ENCODE measurements at regions not wholly inside any gene's neighbourhood (a gene's known extent, or its start where the extent isn't known, plus 50 kb on each side); places are given as distances from the start of the nearest gene placed in this dataset.
"Not testable (repeated sequence)": the region's sequence is repeated elsewhere in the genome, so short reads cannot be mapped to it uniquely, and the experiment has no call there.

- no peak overlapping the region for H3K4me3 ChIP-seq (ENCODE audit: low read length)
- no peak for DNase-seq (ENCODE audit: low read depth)
- TF ChIP-seq, protein P1, sequence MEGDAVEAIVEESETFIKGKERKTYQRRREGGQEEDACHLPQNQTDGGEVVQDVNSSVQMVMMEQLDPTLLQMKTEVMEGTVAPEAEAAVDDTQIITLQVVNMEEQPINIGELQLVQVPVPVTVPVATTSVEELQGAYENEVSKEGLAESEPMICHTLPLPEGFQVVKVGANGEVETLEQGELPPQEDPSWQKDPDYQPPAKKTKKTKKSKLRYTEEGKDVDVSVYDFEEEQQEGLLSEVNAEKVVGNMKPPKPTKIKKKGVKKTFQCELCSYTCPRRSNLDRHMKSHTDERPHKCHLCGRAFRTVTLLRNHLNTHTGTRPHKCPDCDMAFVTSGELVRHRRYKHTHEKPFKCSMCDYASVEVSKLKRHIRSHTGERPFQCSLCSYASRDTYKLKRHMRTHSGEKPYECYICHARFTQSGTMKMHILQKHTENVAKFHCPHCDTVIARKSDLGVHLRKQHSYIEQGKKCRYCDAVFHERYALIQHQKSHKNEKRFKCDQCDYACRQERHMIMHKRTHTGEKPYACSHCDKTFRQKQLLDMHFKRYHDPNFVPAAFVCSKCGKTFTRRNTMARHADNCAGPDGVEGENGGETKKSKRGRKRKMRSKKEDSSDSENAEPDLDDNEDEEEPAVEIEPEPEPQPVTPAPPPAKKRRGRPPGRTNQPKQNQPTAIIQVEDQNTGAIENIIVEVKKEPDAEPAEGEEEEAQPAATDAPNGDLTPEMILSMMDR (IDR thresholded peaks at IDR 0.05; ENCODE audit: insufficient read depth, low read depth, low read length, missing control alignments): no peak
Measured at GRCh38 chr2:16203069-16203468, 262.7 kb downstream of the MYCN start.

- H3K4me3 ChIP-seq (ENCODE audit: low read length): no peak overlapping the region
- DNase-seq (ENCODE audit: low read depth): no peak
- TF ChIP-seq, protein P1 (IDR thresholded peaks at IDR 0.05; ENCODE audit: insufficient read depth, low read depth, low read length, missing control alignments): no peak
Measured at GRCh38 chr2:16202266-16203020, 262.1 kb downstream of the MYCN start.

DNA sequence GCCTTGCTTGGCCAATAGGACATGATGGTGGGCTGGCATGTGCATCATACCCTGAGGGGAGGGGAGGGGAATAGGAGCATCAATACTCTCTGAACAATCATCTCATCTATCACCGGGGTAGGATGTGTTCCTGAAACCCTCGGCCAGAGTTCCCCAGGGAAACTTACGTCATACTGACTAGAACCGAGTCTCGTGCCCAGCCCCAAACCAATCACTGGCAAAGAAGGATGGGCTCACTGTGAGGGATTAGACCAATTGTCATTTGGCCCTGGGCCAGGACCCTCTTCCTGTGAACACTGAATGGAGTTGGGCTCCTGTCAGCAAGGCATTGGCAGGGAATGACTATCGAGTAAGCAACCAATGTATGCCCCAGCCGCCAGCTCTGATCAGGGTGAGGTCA lies 261.5 kb downstream of the MYCN start:
- TF ChIP-seq, protein P1 (IDR thresholded peaks at IDR 0.05; ENCODE audit: insufficient read depth, low read depth, low read length, missing control alignments): no peak
- no peak for DNase-seq (ENCODE audit: low read depth)
- no peak overlapping the region for H3K4me3 ChIP-seq (ENCODE audit: low read length)

GRCh38 chr2:16200554-16201193 lies 260.3 kb downstream of the MYCN start:
- TF ChIP-seq, protein P1 (IDR thresholded peaks at IDR 0.05; ENCODE audit: insufficient read depth, low read depth, low read length, missing control alignments): no peak
- DNase-seq (ENCODE audit: low read depth): no peak
- H3K4me3 ChIP-seq (ENCODE audit: low read length): no peak overlapping the region

DNA sequence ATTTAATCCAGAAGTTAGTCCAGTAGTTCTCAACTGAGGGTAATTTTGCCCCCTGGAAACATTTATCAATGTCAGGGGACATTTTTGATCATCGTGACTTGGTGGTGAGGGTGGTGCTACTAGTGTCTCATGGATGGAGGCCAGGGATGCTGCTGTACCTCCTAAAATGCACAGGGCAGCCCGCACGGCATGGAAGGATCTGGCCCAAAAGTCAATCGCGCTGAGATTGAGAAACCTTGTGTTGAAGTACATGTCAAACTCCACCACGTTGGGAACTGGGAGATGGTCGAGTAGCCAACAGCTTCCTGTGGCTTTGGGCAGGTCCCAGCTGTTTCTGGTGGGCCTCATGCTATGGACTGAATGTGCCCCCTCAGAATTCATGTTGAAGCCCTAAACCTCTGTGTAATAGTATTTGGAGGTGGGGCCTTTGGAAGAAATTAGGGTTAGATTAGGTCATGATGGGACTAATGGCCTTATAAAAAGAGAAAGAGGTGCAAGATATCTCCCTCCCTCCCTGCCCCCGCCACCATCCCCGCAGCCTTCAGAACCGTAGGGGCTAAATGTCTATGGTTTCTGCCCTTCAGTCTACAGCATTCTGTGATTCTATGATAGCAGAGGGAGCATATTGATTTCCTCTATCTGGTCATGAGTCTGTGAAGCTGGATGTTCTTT lies 259.7 kb downstream of the MYCN start:
- DNase-seq (ENCODE audit: low read depth): no peak
- H3K4me3 ChIP-seq (ENCODE audit: low read length): no peak overlapping the region
- TF ChIP-seq, protein P1 (IDR thresholded peaks at IDR 0.05; ENCODE audit: insufficient read depth, low read depth, low read length, missing control alignments): no peak

DNA sequence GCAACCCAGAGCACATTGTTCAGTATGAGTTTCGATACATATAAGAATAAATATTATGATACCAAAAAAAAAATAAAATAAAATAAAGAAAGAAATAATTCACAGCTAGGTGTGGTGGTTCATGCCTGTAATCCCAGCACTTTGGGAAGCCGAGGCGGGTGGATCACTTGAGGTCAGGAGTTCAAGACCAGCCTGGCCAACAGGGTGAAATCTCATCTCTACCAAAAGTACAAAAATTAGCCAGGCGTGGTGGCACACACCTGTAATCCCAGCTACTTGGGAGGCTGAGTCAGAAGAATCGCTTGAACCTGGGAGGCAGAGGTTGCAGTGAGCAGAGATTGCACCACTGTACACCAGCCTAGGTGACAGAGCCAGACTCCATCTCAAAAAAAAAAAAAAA lies 258.9 kb downstream of the MYCN start:
- not testable (repeated sequence) for H3K4me3 ChIP-seq (ENCODE audit: low read length); DNase-seq (ENCODE audit: low read depth)

GRCh38 chr2:16198166-16198912 lies 258.0 kb downstream of the MYCN start:
- TF ChIP-seq, protein P1 (IDR thresholded peaks at IDR 0.05; ENCODE audit: insufficient read depth, low read depth, low read length, missing control alignments): no peak
- H3K4me3 ChIP-seq (ENCODE audit: low read length): no peak overlapping the region
- DNase-seq (ENCODE audit: low read depth): no peak

All from epithelial cell of esophagus (primary cell).